Stomach (tissue), 8 donors: ENCODE measurements at regions not wholly inside any gene's neighbourhood (a gene's known extent, or its start where the extent isn't known, plus 50 kb on each side); places are given as distances from the start of the nearest gene placed in this dataset.

Experiments used
- DNase-seq, 2 donors: peaks; one replicate each; pipeline versions ENCODE4 v3.0.0 to v3.0.0-alpha.2; 2013 to 2019
- H3K27ac ChIP-seq, 5 donors: fragments of 200-600 bp in 4 of 5; sonication (generic) in 4 of 5; one replicate each; pipeline ENCODE4 v1.5.1; 2013 to 2019; ENCODE audit warnings: mild to moderate bottlenecking in 1 of 5, moderate library complexity in 1 of 5
- H3K27me3 ChIP-seq, 3 donors: fragments of 200-600 bp; sonication (generic); one replicate each; pipeline ENCODE4 v1.5.1; 2017 to 2019; ENCODE audit warnings: mixed run types in 1 of 3
- H3K36me3 ChIP-seq, 4 donors: fragments of 200-600 bp; sonication (generic); 1 replicate in 3 of 4; 2 replicates in 1 of 4; pipeline ENCODE4 v1.5.1; 2016 to 2019
- H3K4me1 ChIP-seq, 4 donors: fragments of 200-600 bp; sonication (generic); one replicate each; pipeline ENCODE4 v1.5.1; 2016 to 2019
- H3K4me3 ChIP-seq, 4 donors: fragments of 200-600 bp; sonication (generic) in 3 of 4; one replicate each; pipeline ENCODE4 v1.5.1; 2016 to 2019; ENCODE audit warnings: mild to moderate bottlenecking in 1 of 4
- H3K9me3 ChIP-seq, 4 donors: fragments of 200-600 bp; sonication (generic); one replicate each; pipeline ENCODE4 v1.5.1; 2016 to 2019
- CTCF ChIP-seq, 7 experiments: fragments of 450-650 bp in 4 of 7; fragments of 200-600 bp in 3 of 7; sonication (generic) in 3 of 7; IDR thresholded peaks; one replicate each; pipeline ENCODE4 v1.5.1; 2016 to 2019; ENCODE audit warnings: antibody characterized with exemption in 7 of 7, control low read depth in 2 of 7, mild to moderate bottlenecking in 1 of 7
- EP300 ChIP-seq: sonication (generic); formaldehyde crosslinking; IDR thresholded peaks from one replicate; pipeline ENCODE4 v1.6.1; 2017; ENCODE audit warnings: antibody characterized with exemption
- POLR2A ChIP-seq, 4 donors: fragments of 450-650 bp; IDR thresholded peaks; one replicate each; pipeline ENCODE4 v1.6.1; 2016; ENCODE audit warnings: antibody characterized with exemption in 4 of 4, control low read depth in 2 of 4, mild to moderate bottlenecking in 1 of 4, moderate library complexity in 1 of 4
- POLR2AphosphoS5 ChIP-seq, 3 donors: sonication (generic); formaldehyde crosslinking; IDR thresholded peaks; one replicate each; pipeline ENCODE4 v1.6.1; 2016; ENCODE audit warnings: antibody characterized with exemption in 3 of 3
- WGBS, 5 donors: extraction: QIAGEN DNeasy Blood & Tissue Kit in 3 of 5; methylation state at CpG; one replicate each; pipeline versions ENCODE4 v1.1.5 to v1.1.7; 2013 to 2018; 5-methylcytosine and 5-hydroxymethylcytosine counted together
- intact Hi-C: fragments of 100-400 bp; cut with DNase I; formaldehyde crosslinking; loops from one replicate; pipeline ENCODE4 v1.15.1; 2023; ENCODE audit warnings: low total_unique reads
- donor health status: healthy with polysubstance abuse.
- donor health status: Bipolar disorder and iron deficiency.
- donor health status: healthy.

- Histone ChIP-seq H3K4me3 (no peak overlapping the region), H3K9me3 (peaks cover 0 to 13% (median 9%) of the 10 kb centered on the region in 4 donors), H3K27ac (no peak overlapping the region), H3K4me1 (peaks cover 0 to 12% (median 4%) of the 10 kb centered on the region in 4 donors), H3K27me3 (no peaks in the 10 kb centered on the region), H3K36me3 (no peaks in the 10 kb centered on the region)
- no peak for TF ChIP-seq POLR2A (IDR thresholded peaks at IDR 0.05)
- no peak for TF ChIP-seq EP300
- TF ChIP-seq POLR2AphosphoS5 (IDR thresholded peaks at IDR 0.05) = no peak
- TF ChIP-seq CTCF (IDR thresholded peaks at IDR 0.05) = no peak
- WGBS, 5 donors = 51 to 92% (median 86%) methylated on average over 1 of the region's 1 CpG
- intact Hi-C loops = no loop called here
- no peak for DNase-seq
Observed at GRCh38 chr5:125704888-125705287, 718.3 kb upstream of the GRAMD2B start.

DNA sequence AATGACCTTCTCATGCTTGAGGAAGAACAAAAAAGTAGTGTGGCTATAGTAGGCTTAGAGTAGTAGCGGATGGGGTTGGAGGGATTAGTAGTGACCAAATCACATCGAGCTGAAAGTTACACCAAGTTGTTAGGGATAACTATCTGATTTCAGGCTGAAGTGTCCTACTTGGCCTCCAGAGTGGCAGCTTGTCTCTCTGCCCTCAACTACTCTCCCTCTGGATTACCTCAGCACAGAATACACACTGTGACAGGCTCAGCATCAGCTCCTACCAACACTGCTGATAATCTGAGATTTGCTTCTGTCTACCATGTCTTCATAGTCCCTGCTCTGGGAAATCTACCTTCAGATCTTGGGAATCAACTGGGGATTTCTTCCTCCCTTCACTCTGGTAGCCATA, 714.6 kb upstream of the GRAMD2B start:
- peaks cover 0 to 5% (median 0%) of the 10 kb centered on the region in 4 donors for H3K4me1 ChIP-seq
- 47 to 92% (median 89%) methylated on average over 2 of the region's 2 CpGs for WGBS, 5 donors
- TF ChIP-seq EP300 (no peak), POLR2A (IDR thresholded peaks at IDR 0.05) (no peak), CTCF (IDR thresholded peaks at IDR 0.05) (no peak), POLR2AphosphoS5 (IDR thresholded peaks at IDR 0.05) (no peak)
- H3K9me3 ChIP-seq = peaks cover 0 to 13% (median 8%) of the 10 kb centered on the region in 4 donors
- no peaks in the 10 kb centered on the region for H3K27me3 ChIP-seq
- DNase-seq = no peak
- H3K27ac ChIP-seq = no peak overlapping the region
- intact Hi-C loops = no loop called here
- H3K36me3 ChIP-seq = no peaks in the 10 kb centered on the region
- no peak overlapping the region for H3K4me3 ChIP-seq

DNA sequence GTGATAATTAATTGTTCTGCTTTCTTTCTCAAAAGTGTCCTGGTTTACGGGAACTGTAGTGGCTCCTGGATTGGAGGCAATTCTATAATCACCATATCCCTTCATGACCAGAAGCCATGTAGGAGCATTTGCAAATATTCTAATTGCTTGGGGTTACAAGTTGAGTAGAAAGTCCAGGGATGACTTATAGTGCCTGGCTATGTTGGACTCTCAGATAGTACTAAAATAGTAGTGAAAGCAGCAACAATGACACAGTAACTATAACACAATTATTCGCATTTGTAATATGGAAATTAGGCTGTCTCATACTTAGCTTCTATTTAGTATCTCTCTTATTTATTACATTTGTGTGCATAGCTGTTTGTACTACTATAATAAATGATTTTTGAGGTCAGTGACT, 712.5 kb upstream of the GRAMD2B start:
- DNase-seq = no peak
- no peaks in the 10 kb centered on the region for H3K36me3 ChIP-seq
- H3K27me3 ChIP-seq = no peaks in the 10 kb centered on the region
- H3K27ac ChIP-seq = no peak overlapping the region
- 95 to 99% (median 98%) methylated on average over 2 of the region's 2 CpGs for WGBS, 5 donors
- no peak for TF ChIP-seq POLR2AphosphoS5 (IDR thresholded peaks at IDR 0.05)
- intact Hi-C loops = no loop called here
- peaks cover 0 to 5% (median 0%) of the 10 kb centered on the region in 4 donors for H3K4me1 ChIP-seq
- H3K4me3 ChIP-seq = no peak overlapping the region
- H3K9me3 ChIP-seq = no peaks in the 10 kb centered on the region

- Histone ChIP-seq H3K4me1 (peaks cover 0 to 5% (median 0%) of the 10 kb centered on the region in 4 donors), H3K27ac (no peak overlapping the region), H3K9me3 (no peaks in the 10 kb centered on the region), H3K27me3 (no peaks in the 10 kb centered on the region), H3K4me3 (no peak overlapping the region), H3K36me3 (no peaks in the 10 kb centered on the region)
- no peak for TF ChIP-seq EP300
- no peak for TF ChIP-seq POLR2AphosphoS5 (IDR thresholded peaks at IDR 0.05)
- no peak for TF ChIP-seq POLR2A (IDR thresholded peaks at IDR 0.05)
- TF ChIP-seq CTCF (IDR thresholded peaks at IDR 0.05) = no peak
- no peak for DNase-seq
- intact Hi-C loops = no loop called here
- 26 to 49% (median 29%) methylated on average over 1 of the region's 1 CpG for WGBS, 5 donors
Observed at GRCh38 chr5:125712397-125712796, 710.8 kb upstream of the GRAMD2B start.

DNA sequence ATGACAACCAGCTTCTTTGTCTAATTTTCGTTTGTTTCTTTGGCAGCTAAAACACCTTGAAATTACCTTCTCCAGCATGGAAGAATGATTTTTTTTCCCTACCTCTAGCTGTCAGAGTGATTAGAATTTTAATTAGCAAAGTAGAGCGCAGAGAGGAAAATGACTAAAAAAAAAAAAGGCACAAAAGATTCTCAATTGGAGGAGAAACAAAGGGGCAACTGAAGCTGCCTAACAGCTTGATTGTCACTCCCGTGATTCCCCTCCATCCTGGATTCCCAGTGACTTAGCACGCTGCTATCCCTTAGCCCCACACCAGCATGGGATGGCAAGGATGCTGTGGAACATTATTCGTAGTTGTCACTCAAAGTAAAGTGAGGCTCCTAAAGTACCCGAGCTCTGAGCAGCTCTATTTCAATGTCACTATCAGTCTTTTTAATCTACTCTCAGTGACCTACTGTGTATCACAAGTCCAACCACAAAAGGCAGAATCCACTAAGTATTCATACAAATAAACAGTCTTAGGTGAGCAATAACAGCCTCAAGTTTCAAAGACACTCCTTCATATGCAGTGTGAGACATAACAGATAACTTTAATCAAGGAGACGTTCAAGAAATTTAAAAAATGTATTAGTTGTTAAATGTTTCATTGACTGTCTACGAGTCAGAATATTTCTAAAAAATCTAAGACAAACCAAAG, 710.0 kb upstream of the GRAMD2B start:
- WGBS, 5 donors = 80 to 85% (median 80%) methylated on average over 8 of the region's 8 CpGs
- H3K9me3 ChIP-seq = no peaks in the 10 kb centered on the region
- no peak overlapping the region for H3K4me3 ChIP-seq
- H3K36me3 ChIP-seq = no peaks in the 10 kb centered on the region
- TF ChIP-seq POLR2AphosphoS5 (IDR thresholded peaks at IDR 0.05) = no peak
- no peak for TF ChIP-seq POLR2A (IDR thresholded peaks at IDR 0.05)
- TF ChIP-seq CTCF (IDR thresholded peaks at IDR 0.05) = no peak
- no peak for TF ChIP-seq EP300
- DNase-seq = no peak
- no peak overlapping the region for H3K27ac ChIP-seq
- intact Hi-C loops = no loop called here
- H3K27me3 ChIP-seq = no peaks in the 10 kb centered on the region
- peaks cover 0 to 5% (median 0%) of the 10 kb centered on the region in 4 donors for H3K4me1 ChIP-seq
